ENCODE measurements at regions not wholly inside any gene's neighbourhood (a gene's known extent, or its start where the extent isn't known, plus 50 kb on each side); places are given as distances from the start of the nearest gene placed in this dataset.

DNA sequence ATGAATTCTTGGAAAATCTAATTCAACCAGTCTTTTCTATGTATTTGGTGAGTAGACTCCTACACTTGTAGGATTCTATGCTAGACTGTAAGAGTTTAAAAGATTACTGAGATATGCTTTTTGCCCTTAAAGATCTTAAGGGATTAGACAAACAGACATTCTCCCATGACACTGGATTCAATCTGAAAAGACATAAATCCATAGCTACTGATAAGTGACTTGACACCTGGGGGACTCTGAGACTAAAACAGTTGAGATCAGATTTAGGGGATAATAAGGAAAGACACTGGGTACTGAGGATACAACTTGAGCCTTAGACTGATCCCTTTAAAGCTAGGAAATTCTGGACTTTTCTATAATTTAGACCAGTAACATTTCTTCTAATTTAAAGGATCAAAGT is 1233.4 kb downstream of the XPNPEP1 start:
- TF ChIP-seq CTCF (IDR thresholded peaks at IDR 0.05) = no peak
- no peak for TF ChIP-seq POLR2A (IDR thresholded peaks at IDR 0.05)

Data from uterus (tissue), 2 donors.